WTC11 (cell line): ENCODE measurements at regions not wholly inside any gene's neighbourhood (a gene's known extent, or its start where the extent isn't known, plus 50 kb on each side); places are given as distances from the start of the nearest gene placed in this dataset.

Experiments
- MAX ChIP-seq: sonication (generic); formaldehyde crosslinking; IDR thresholded peaks from 2 replicates; pipeline ENCODE4 v1.8.0; 2022; ENCODE audit warnings: mild to moderate bottlenecking, missing genetic modification reagents
- PRRX2 ChIP-seq: fragments of 250-450 bp; sonication (Bioruptor Pico); IDR thresholded peaks from 2 replicates; pipeline ENCODE4 v1.8.0; 2021; ENCODE audit warnings: mild to moderate bottlenecking
- USF1 ChIP-seq: sonication (generic); formaldehyde crosslinking; IDR thresholded peaks from 2 replicates; pipeline ENCODE4 v1.8.0; 2022; ENCODE audit warnings: mild to moderate bottlenecking, missing genetic modification reagents
- TF ChIP-seq, protein P1 (sequence below): fragments of 200-600 bp; IDR thresholded peaks from 2 replicates; pipeline ENCODE4 v1.8.0; 2022; ENCODE audit warnings: antibody characterized with exemption
- TF ChIP-seq, protein P2 (sequence below): sonication (generic); formaldehyde crosslinking; IDR thresholded peaks from 2 replicates; pipeline ENCODE4 v1.8.0; 2022; ENCODE audit warnings: missing genetic modification reagents

GRCh38 chr7:136495081-136495480 lies 373.4 kb upstream of the CHRM2 start:
- TF ChIP-seq, protein P1, sequence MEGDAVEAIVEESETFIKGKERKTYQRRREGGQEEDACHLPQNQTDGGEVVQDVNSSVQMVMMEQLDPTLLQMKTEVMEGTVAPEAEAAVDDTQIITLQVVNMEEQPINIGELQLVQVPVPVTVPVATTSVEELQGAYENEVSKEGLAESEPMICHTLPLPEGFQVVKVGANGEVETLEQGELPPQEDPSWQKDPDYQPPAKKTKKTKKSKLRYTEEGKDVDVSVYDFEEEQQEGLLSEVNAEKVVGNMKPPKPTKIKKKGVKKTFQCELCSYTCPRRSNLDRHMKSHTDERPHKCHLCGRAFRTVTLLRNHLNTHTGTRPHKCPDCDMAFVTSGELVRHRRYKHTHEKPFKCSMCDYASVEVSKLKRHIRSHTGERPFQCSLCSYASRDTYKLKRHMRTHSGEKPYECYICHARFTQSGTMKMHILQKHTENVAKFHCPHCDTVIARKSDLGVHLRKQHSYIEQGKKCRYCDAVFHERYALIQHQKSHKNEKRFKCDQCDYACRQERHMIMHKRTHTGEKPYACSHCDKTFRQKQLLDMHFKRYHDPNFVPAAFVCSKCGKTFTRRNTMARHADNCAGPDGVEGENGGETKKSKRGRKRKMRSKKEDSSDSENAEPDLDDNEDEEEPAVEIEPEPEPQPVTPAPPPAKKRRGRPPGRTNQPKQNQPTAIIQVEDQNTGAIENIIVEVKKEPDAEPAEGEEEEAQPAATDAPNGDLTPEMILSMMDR: no peak
- TF ChIP-seq, protein P2, sequence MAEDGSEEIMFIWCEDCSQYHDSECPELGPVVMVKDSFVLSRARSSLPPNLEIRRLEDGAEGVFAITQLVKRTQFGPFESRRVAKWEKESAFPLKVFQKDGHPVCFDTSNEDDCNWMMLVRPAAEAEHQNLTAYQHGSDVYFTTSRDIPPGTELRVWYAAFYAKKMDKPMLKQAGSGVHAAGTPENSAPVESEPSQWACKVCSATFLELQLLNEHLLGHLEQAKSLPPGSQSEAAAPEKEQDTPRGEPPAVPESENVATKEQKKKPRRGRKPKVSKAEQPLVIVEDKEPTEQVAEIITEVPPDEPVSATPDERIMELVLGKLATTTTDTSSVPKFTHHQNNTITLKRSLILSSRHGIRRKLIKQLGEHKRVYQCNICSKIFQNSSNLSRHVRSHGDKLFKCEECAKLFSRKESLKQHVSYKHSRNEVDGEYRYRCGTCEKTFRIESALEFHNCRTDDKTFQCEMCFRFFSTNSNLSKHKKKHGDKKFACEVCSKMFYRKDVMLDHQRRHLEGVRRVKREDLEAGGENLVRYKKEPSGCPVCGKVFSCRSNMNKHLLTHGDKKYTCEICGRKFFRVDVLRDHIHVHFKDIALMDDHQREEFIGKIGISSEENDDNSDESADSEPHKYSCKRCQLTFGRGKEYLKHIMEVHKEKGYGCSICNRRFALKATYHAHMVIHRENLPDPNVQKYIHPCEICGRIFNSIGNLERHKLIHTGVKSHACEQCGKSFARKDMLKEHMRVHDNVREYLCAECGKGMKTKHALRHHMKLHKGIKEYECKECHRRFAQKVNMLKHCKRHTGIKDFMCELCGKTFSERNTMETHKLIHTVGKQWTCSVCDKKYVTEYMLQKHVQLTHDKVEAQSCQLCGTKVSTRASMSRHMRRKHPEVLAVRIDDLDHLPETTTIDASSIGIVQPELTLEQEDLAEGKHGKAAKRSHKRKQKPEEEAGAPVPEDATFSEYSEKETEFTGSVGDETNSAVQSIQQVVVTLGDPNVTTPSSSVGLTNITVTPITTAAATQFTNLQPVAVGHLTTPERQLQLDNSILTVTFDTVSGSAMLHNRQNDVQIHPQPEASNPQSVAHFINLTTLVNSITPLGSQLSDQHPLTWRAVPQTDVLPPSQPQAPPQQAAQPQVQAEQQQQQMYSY (CRISPR knock-in tag): no peak
- TF ChIP-seq PRRX2 (CRISPR knock-in tag) (no peak), USF1 (CRISPR knock-in tag) (no peak), MAX (CRISPR knock-in tag) (no peak)
